ENCODE measurements at regions not wholly inside any gene's neighbourhood (a gene's known extent, or its start where the extent isn't known, plus 50 kb on each side); places are given as distances from the start of the nearest gene placed in this dataset.

DNA sequence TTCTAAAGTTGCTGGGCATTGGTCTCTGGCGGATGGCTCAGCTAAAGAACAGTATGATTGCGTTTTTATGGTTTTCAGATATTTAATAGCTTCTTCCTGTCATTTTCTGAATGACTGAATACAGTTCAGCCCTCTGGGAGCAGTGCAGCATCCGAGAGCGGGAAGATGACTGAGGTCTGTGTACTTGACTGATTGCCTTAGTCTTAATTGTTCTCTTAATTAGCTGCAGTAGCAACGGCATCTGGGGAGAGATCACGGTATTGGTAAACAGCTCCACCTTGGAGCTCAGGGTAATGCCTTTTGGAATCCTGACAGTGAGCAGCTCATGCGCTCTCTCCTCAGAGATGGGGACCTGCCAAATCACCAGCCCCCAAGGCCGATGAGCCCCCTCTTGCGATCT is 481.4 kb upstream of the SPRED2 start:
- no peak for TF ChIP-seq CTCF (IDR thresholded peaks at IDR 0.05; ENCODE audit: insufficient read depth, low read length, poor library complexity, severe bottlenecking)
- TF ChIP-seq EZH2phosphoT487 (conservative IDR thresholded peaks at IDR 0.05; ENCODE audit: low read length): no peak
